HUES64 (cell line): ENCODE measurements at regions not wholly inside any gene's neighbourhood (a gene's known extent, or its start where the extent isn't known, plus 50 kb on each side); places are given as distances from the start of the nearest gene placed in this dataset.
A peak's percentile ranks its signal among the peaks of the same experiment; 100 is the strongest.

ENCODE experiments used
- H3K27ac ChIP-seq: 2 replicates; pipeline ENCODE4 v1.7.0; 2013; ENCODE audit warnings: low read depth, low read length, inconsistent platforms
- H3K27me3 ChIP-seq: 2 replicates; pipeline ENCODE4 v1.6.1; 2013; ENCODE audit warnings: mild to moderate bottlenecking, low read length; ENCODE audit not compliant: insufficient read depth
- H3K36me3 ChIP-seq: 2 replicates; pipeline ENCODE4 v1.6.1; 2013; ENCODE audit warnings: mild to moderate bottlenecking, low read length; ENCODE audit not compliant: insufficient read depth
- H3K4me1 ChIP-seq: 2 replicates; pipeline ENCODE4 v1.6.1; 2013; ENCODE audit warnings: mild to moderate bottlenecking, low read length, moderate library complexity; ENCODE audit not compliant: insufficient read depth
- H3K4me3 ChIP-seq: 2 replicates; pipeline ENCODE4 v1.5.1; 2013; ENCODE audit warnings: mild to moderate bottlenecking, low read length, moderate library complexity
- H3K9ac ChIP-seq: 2 replicates; pipeline ENCODE4 v1.6.1; 2013; ENCODE audit warnings: mild to moderate bottlenecking, low read depth, low read length
- H3K9me3 ChIP-seq: 2 replicates; pipeline ENCODE4 v1.6.1; 2013; ENCODE audit warnings: low read depth, low read length; ENCODE audit not compliant: insufficient read depth
- WGBS: fragments of 150-250, 120-280 bp; methylation state at CpG from one replicate; pipeline ENCODE4 v1.1.7; 2013; ENCODE audit warnings: missing lambda C conversion rate; 5-methylcytosine and 5-hydroxymethylcytosine counted together

DNA sequence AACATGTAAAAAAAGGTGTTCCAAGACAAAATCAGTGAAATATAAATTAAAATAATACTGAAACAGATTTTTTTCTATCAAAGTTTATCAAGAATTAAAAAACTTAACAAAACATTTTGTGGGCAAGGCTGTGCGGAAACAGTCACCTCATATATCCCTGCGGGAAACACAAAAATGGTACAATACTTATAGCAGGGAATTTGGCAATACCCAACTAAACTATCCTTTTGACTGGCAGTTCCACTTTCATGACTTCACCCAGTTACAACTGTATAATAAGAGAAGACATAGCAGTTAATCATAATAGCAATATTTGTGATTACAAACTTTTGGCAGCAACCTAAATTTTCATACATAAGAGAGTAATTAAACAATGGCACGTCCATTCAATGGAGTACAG, 121.5 kb upstream of the EGLN3 start:
- H3K4me3 ChIP-seq: no peak overlapping the region
- H3K27me3 ChIP-seq: no peaks in the 10 kb centered on the region
- H3K4me1 ChIP-seq: no peaks in the 10 kb centered on the region
- no peak overlapping the region for H3K9ac ChIP-seq
- no peak overlapping the region for H3K27ac ChIP-seq
- no peaks in the 10 kb centered on the region for H3K36me3 ChIP-seq
- H3K9me3 ChIP-seq: peaks cover 6% of the 10 kb centered on the region; the same call in 1 of the 2 replicates
- WGBS: 91% methylated on average over 3 of the region's 3 CpGs

DNA sequence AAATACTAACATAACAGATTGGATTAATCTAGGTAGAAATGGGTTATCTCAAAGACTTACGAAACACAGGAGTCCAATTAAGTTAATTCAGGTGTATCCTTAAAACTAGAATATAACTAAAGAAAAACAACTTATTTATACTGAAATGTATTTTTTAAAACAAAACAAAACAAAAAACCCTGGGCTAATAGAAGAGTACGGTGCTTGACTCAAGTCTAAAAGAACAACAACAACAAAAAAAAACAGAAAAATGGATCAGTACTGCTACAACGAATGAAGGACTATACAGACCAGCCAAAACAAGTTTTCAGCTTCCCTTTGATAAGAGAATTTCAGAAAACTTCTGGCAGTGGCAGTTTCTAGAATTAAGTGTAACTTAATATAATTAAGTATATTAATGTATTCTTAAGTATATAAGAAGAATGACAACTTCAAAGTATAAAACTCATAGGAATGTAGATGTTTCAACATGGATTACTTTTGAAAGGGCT, 120.1 kb upstream of the EGLN3 start:
- H3K4me1 ChIP-seq: no peaks in the 10 kb centered on the region
- no peaks in the 10 kb centered on the region for H3K27me3 ChIP-seq
- H3K9me3 ChIP-seq: peaks cover 6% of the 10 kb centered on the region; the same call in 1 of the 2 replicates
- H3K9ac ChIP-seq: no peak overlapping the region
- H3K36me3 ChIP-seq: no peaks in the 10 kb centered on the region
- H3K4me3 ChIP-seq: no peak overlapping the region
- no peak overlapping the region for H3K27ac ChIP-seq
- 90% methylated on average over 2 of the region's 3 CpGs for WGBS

DNA sequence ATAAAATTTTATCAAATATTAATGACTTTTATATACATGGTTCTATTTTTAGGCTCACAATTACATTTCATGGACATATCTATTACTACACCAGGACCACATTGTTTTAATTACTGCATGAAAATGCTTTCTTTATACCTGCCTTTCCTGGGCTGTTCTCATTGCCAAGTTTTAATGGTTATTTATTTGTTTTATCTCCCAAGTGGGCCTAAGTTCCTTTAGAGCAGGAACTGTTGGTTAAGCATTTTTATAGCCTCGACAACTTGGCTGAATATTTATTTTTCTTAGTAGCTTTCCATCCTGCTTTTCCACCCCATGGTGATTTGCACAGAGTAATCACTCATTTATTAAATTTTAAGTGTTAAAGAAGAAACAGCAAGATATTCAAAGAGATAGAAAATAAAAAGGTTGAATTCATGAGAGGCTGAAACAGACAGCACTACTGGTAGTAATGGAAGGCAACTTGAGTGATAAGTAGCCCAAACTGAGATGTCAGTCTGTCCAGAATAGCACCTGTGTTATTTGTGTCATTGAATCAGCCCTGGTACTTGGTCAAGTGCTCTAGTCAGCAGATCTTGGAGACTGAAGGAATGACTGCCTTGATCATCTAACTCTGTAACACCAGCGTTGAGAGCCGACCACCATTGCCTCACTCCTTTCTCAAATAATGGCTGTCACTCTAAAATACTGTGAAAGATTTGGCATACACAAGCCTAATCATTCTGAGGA, 119.1 kb upstream of the EGLN3 start:
- no peak overlapping the region for H3K4me3 ChIP-seq
- H3K9me3 ChIP-seq: peaks cover 6% of the 10 kb centered on the region; the same call in 1 of the 2 replicates
- WGBS: 67% methylated on average over 3 of the region's 3 CpGs
- no peak overlapping the region for H3K9ac ChIP-seq
- H3K36me3 ChIP-seq: no peaks in the 10 kb centered on the region
- H3K27ac ChIP-seq: no peak overlapping the region
- H3K27me3 ChIP-seq: no peaks in the 10 kb centered on the region
- H3K4me1 ChIP-seq: no peaks in the 10 kb centered on the region

DNA sequence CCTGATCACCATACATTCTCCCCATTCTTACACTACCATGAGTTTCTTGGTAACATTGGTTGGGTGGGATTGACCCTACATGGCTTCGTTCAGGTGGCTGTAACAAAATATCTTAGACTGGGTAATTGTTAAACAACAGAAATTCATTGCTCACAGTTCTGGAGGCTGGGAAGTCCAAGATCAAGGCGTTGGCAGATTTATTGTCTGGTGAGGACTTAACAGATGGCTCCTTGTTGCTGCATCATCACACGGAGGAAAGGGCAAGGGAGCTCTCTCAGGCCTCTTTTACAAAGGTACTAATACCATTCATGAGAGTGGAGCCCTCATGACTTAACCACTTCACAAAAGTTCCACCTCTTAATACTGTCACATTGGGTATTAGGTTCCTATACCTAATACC, 116.7 kb upstream of the EGLN3 start:
- WGBS: 91% methylated on average over 3 of the region's 3 CpGs
- H3K27me3 ChIP-seq: no peaks in the 10 kb centered on the region; the same call in 1 of the 2 replicates

DNA sequence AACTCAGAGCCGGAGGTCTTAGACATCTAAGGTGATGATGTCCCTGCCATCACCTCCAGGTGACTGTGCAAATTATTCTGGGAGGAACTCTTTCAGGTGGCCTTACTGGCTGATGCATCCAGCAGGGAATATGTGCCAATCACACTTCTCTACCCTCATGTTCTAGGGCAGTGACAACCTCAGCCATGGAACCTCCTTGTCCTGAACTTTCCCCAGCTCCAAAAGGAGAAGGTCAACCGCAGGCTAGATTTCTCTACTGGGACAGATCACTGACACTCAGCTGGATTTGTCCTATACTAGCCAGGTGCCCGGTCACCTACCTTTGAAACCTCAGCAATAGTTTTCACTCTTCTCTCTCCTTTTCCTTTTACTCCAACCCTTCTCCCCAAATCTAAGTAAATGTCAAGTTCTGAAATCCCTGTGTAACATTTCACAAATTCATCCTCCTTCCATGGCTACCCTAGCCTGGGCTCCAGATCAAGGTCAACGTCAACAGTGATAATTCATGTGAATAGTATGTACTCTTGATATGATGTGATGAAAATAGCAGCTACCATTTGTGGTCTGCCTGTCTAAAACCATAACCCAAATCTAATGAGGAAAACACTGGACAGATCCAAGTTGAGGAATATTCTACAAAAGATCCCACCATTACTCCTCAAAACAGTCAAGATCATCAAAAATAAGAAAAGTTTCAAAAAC, 115.0 kb upstream of the EGLN3 start:
- Histone ChIP-seq H3K4me3 (no peak overlapping the region), H3K9me3 (no peaks in the 10 kb centered on the region), H3K4me1 (peaks cover 4% of the 10 kb centered on the region), H3K27me3 (peaks cover 9% of the 10 kb centered on the region), H3K27ac (no peak overlapping the region), H3K9ac (no peak overlapping the region), H3K36me3 (no peaks in the 10 kb centered on the region)
- 95% methylated on average over 4 of the region's 4 CpGs for WGBS

More for the DNA sequence above, 116.7 kb upstream of the EGLN3 start:
- no peak overlapping the region for H3K27ac ChIP-seq
- H3K9me3 ChIP-seq: peaks cover 5% of the 10 kb centered on the region; the same call in 1 of the 2 replicates
- H3K4me1 ChIP-seq: no peaks in the 10 kb centered on the region
- no peak overlapping the region for H3K4me3 ChIP-seq
- no peak overlapping the region for H3K9ac ChIP-seq
- no peaks in the 10 kb centered on the region for H3K36me3 ChIP-seq

DNA sequence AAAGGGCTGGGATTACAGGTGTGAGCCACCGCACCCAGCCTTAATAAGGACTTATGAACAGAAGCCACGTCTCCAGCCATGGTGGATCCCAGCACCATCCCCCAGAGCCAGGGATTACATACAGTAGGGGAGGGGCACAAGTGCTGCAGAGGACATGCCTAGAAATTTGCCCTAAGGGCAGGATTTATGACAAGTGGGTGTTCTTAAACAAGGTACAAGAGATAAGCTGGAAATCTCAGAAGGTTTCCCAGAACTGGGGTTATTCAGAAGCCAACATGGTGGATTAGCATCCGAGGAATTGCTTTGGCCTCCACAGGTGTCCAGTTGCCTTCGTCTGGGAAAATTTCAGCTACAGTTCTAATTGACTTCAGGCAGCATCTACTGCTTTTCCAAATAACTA, 114.4 kb upstream of the EGLN3 start:
- H3K27me3 ChIP-seq: peaks cover 15% of the 10 kb centered on the region
- peaks cover 6% of the 10 kb centered on the region for H3K4me1 ChIP-seq
- no peak overlapping the region for H3K9ac ChIP-seq
- WGBS: 92% methylated on average over 4 of the region's 4 CpGs
- no peaks in the 10 kb centered on the region for H3K9me3 ChIP-seq
- H3K36me3 ChIP-seq: no peaks in the 10 kb centered on the region
- no peak overlapping the region for H3K27ac ChIP-seq
- no peak overlapping the region for H3K4me3 ChIP-seq

DNA sequence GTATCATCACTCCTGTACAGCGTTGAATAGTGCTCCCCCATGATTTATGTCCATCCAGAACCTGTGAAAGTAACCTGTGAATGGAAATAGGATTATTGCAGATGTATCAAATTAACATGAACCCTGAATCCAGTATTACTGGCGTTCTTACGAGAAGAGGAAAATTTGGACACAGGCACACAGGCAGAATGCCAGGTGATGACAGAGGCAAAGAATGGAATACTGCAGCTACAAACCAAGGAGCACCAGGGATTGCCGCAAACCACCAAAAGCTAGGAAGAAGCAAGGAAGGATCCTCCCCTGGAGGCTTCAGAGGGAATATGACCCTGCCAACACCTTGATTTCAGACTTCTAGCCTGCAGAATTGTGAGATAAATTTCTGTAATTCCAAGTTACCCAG, 113.5 kb upstream of the EGLN3 start:
- 62% methylated on average over 3 of the region's 4 CpGs for WGBS
- no peak overlapping the region for H3K27ac ChIP-seq

DNA sequence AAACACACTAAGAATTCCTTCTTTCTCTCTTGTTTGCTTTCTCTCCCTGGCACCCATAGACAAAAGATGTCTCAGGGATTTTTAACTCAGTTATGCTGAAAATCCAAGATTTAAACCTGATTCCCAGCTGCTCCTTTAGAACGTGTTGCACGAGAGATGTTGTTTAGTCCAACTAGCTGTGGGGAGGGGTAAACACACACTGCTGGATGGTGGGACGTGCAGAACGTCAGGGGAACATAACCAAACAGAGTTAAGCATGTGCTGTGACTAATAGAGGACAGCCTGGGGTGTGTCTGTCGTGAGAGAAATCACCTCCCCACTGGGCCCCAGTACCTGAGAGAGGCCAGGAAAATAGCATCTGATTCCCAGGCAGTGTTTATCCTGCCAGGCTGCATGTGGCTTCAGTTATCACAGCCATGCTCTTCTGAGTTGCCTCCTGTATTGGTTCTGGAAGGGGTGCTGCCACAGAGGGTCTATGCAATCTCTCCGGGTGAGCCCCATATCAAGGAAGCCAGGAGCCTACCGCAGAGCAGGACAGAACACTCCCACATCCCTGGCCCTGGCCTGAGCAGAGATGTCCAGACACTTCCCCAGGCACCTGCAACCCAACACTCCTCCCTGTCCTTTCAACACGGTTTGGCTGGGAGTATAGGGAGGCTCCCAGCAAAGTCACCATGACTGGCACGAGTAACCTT, 112.7 kb upstream of the EGLN3 start:
- no peaks in the 10 kb centered on the region for H3K9me3 ChIP-seq
- no peak overlapping the region for H3K27ac ChIP-seq
- H3K36me3 ChIP-seq: no peaks in the 10 kb centered on the region
- H3K9ac ChIP-seq: no peak overlapping the region
- peaks cover 29% of the 10 kb centered on the region for H3K27me3 ChIP-seq
- no peak overlapping the region for H3K4me3 ChIP-seq
- peaks cover 11% of the 10 kb centered on the region for H3K4me1 ChIP-seq
- WGBS: 76% methylated on average over 9 of the region's 9 CpGs

More for the DNA sequence above, 113.5 kb upstream of the EGLN3 start:
- Histone ChIP-seq H3K9me3 (no peaks in the 10 kb centered on the region), H3K4me3 (no peak overlapping the region), H3K4me1 (peaks cover 9% of the 10 kb centered on the region), H3K9ac (no peak overlapping the region), H3K27me3 (peaks cover 21% of the 10 kb centered on the region), H3K36me3 (no peaks in the 10 kb centered on the region)

DNA sequence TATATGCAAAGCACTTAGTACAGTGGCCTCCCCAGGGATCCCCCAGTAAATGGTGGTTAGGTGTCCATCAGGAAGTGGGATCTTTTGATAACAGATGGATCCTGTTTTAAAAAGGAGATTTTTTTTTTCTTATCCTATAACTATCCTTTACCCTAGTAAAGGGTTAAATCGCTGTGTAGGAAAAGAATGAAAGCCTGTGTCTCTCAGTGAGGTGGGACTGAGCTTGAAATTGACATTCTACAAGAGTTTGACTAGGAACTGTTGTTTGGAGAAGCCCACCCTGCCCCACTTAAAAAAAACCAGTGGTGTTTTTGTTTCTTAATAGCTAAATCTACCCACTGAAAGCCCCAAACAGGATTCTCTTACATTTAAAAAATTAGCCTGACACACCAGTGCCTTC, 112.2 kb upstream of the EGLN3 start:
- H3K36me3 ChIP-seq: no peaks in the 10 kb centered on the region
- no peaks in the 10 kb centered on the region for H3K9me3 ChIP-seq
- 100% methylated on average over 1 of the region's 1 CpG for WGBS
- H3K27me3 ChIP-seq: peaks cover 32% of the 10 kb centered on the region
- no peak overlapping the region for H3K9ac ChIP-seq
- H3K27ac ChIP-seq: no peak overlapping the region
- H3K4me3 ChIP-seq: no peak overlapping the region
- peaks cover 11% of the 10 kb centered on the region for H3K4me1 ChIP-seq

DNA sequence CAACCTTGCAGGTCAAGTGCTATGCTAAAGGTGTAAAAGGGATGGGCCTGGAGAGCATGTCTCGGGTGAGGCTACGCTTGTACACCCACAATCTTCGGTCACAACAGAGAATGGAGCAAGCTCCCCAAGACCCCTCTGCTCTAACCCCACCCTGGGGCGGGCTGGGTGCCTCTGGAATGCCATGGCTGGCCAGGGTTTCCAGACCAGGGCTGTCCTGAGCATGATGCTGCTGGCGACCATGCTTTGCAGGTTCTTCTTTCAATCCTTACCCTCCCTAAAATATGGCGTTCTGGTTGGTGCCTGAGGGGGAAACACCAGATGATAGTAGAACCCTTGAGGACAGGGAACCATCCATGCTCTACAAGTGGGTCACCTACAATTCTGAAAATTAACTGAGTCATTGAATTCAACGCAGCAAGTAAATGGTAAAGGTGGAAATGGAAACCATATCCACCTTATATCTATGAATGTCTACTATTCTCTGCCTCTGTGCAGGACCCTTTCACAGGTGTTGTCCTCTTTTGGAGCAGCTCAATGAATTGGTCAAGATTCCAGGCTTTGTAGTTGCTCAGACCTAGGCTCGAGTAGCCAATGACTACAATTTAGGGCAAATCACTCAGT, 111.6 kb upstream of the EGLN3 start:
- Histone ChIP-seq H3K27me3 (peaks cover 32% of the 10 kb centered on the region), H3K36me3 (no peaks in the 10 kb centered on the region), H3K4me1 (peaks cover 11% of the 10 kb centered on the region), H3K9me3 (no peaks in the 10 kb centered on the region), H3K4me3 (no peak overlapping the region), H3K27ac (no peak overlapping the region), H3K9ac (no peak overlapping the region)
- 92% methylated on average over 8 of the region's 8 CpGs for WGBS

DNA sequence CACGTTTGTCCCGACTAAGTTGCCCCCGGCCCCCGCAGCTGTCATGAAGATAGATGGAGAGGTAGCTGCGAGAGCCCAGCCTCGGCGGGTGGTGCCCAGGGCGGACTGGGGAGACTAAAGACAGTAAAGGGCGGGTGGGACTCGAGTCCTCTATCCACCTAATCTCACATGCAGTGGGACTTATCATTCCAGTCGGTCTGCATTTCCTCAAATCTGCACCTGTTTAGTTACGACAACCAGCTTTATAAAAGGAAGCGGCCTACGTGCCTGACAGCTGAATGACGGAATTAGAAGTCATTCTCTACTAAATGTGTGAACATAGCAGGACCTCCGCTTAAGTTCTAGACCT, 109.8 kb upstream of the EGLN3 start:
- H3K9ac ChIP-seq: peak overlapping the region; percentile 89

More for the DNA sequence above, 109.8 kb upstream of the EGLN3 start:
- 31% methylated on average over 16 of the region's 16 CpGs for WGBS
- Histone ChIP-seq H3K4me1 (peaks cover 11% of the 10 kb centered on the region), H3K27me3 (peaks cover 32% of the 10 kb centered on the region), H3K9me3 (no peaks in the 10 kb centered on the region), H3K27ac (peak overlapping the region; percentile 34), H3K36me3 (no peaks in the 10 kb centered on the region), H3K4me3 (peak overlapping the region; percentile 71)
